Neural progenitor cell (in vitro differentiated cells): ENCODE measurements at regions not wholly inside any gene's neighbourhood (a gene's known extent, or its start where the extent isn't known, plus 50 kb on each side); places are given as distances from the start of the nearest gene placed in this dataset.

Source experiments
- EZH2 ChIP-seq: fragments of 200-600 bp; sonication (generic); IDR thresholded peaks from 2 replicates; pipeline ENCODE4 v1.6.1; 2017; ENCODE audit warnings: antibody characterized with exemption, mild to moderate bottlenecking, moderate library complexity
- TF ChIP-seq, protein P1 (sequence below): fragments of 200-600 bp; sonication (generic); IDR thresholded peaks from 2 replicates; pipeline ENCODE4 v1.5.1; 2017; ENCODE audit warnings: antibody characterized with exemption, mild to moderate bottlenecking

DNA sequence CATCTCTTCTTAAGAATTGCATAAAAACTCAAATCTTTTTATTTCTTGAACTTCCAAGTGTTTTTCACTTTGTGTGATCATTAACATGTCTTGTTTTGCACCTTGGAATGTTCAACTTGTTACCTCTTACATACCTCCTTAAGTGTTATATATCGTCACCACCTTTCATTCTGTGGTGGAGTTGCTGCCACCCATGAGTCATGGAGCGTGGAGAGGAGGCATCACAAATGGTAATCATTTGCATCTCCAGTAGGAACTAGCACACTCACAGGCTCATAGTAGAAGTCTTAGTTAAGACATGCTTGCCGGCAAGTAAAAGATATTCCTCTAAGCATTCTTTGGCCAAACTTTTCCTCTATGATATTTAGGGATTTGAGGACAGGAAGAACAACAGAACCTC, 67.0 kb upstream of the VCX start:
- no peak for TF ChIP-seq EZH2
- TF ChIP-seq, protein P1, sequence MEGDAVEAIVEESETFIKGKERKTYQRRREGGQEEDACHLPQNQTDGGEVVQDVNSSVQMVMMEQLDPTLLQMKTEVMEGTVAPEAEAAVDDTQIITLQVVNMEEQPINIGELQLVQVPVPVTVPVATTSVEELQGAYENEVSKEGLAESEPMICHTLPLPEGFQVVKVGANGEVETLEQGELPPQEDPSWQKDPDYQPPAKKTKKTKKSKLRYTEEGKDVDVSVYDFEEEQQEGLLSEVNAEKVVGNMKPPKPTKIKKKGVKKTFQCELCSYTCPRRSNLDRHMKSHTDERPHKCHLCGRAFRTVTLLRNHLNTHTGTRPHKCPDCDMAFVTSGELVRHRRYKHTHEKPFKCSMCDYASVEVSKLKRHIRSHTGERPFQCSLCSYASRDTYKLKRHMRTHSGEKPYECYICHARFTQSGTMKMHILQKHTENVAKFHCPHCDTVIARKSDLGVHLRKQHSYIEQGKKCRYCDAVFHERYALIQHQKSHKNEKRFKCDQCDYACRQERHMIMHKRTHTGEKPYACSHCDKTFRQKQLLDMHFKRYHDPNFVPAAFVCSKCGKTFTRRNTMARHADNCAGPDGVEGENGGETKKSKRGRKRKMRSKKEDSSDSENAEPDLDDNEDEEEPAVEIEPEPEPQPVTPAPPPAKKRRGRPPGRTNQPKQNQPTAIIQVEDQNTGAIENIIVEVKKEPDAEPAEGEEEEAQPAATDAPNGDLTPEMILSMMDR: no peak
